Common myeloid progenitor, CD34-positive (primary cell): ENCODE measurements at regions not wholly inside any gene's neighbourhood (a gene's known extent, or its start where the extent isn't known, plus 50 kb on each side); places are given as distances from the start of the nearest gene placed in this dataset.
"Not testable (repeated sequence)": the region's sequence is repeated elsewhere in the genome, so short reads cannot be mapped to it uniquely, and the experiment has no call there.

Source experiments
- CTCF ChIA-PET: fragments of 350-600 bp; sonication (Branson Sonifier 250); formaldehyde crosslinking; loops from one replicate; lab custom pipeline; 2021; ENCODE audit warnings: antibody characterized with exemption; lab: Charles Lee
- POLR2A ChIA-PET: fragments of 350-600 bp; sonication (Branson Sonifier 250); formaldehyde crosslinking; loops from one replicate; lab custom pipeline; 2021; ENCODE audit warnings: antibody characterized with exemption; lab: Charles Lee
- DNase-seq, 3 donors: peaks; one replicate each; pipeline versions ENCODE4 v3.0.0 to v3.0.0-alpha.2; 2013
- H3K27ac ChIP-seq, 2 experiments: 1 replicate in 1 of 2; 2 replicates in 1 of 2; pipeline ENCODE4 v1.7.0; 2013; ENCODE audit warnings: inconsistent platforms in 2 of 2, low read length in 2 of 2, mild to moderate bottlenecking in 2 of 2, low read depth in 1 of 2, moderate library complexity in 1 of 2; ENCODE audit not compliant: severe bottlenecking in 2 of 2, insufficient read depth in 1 of 2, poor library complexity in 1 of 2
- H3K27me3 ChIP-seq, 5 experiments: replicated peaks in 2 of 5; 1 replicate in 3 of 5; 2 replicates in 2 of 5; pipeline versions ENCODE4 v1.6.1 to v1.7.0; 2013; ENCODE audit warnings: low read length in 4 of 5, mild to moderate bottlenecking in 2 of 5, moderate library complexity in 2 of 5, inconsistent platforms in 1 of 5; ENCODE audit not compliant: insufficient read depth in 5 of 5, control insufficient read depth in 4 of 5
- H3K36me3 ChIP-seq, 4 experiments: 1 replicate in 2 of 4; 2 replicates in 2 of 4; pipeline versions ENCODE4 v1.6.1 to v1.7.0; 2013; ENCODE audit warnings: low read length in 3 of 4, control low read depth in 1 of 4, mild to moderate bottlenecking in 1 of 4; ENCODE audit not compliant: control insufficient read depth in 4 of 4, insufficient read depth in 4 of 4
- H3K4me1 ChIP-seq, 4 experiments: 1 replicate in 3 of 4; 2 replicates in 1 of 4; pipeline versions ENCODE4 v1.6.1 to v1.7.1; 2013; ENCODE audit warnings: low read length in 3 of 4, mild to moderate bottlenecking in 3 of 4, control low read depth in 1 of 4, inconsistent platforms in 1 of 4, moderate library complexity in 1 of 4; ENCODE audit not compliant: control insufficient read depth in 4 of 4, insufficient read depth in 4 of 4; ENCODE audit errors: control extremely low read depth in 1 of 4
- H3K4me3 ChIP-seq, 7 experiments: 1 replicate in 4 of 7; 2 replicates in 3 of 7; pipeline versions ENCODE4 v1.5.1 to v1.7.0; 2013; ENCODE audit warnings: mild to moderate bottlenecking in 7 of 7, low read length in 6 of 7, moderate library complexity in 6 of 7, inconsistent platforms in 2 of 7, low read depth in 2 of 7, control low read depth in 1 of 7; ENCODE audit not compliant: insufficient read depth in 4 of 7, control insufficient read depth in 1 of 7; ENCODE audit errors: extremely low read depth in 1 of 7
- H3K9me3 ChIP-seq, 5 experiments: 1 replicate in 4 of 5; 2 replicates in 1 of 5; pipeline versions ENCODE4 v1.6.1 to v1.7.1; 2013; ENCODE audit warnings: low read length in 4 of 5, mild to moderate bottlenecking in 2 of 5, inconsistent platforms in 1 of 5, low read depth in 1 of 5, moderate library complexity in 1 of 5; ENCODE audit not compliant: control insufficient read depth in 4 of 5, insufficient read depth in 2 of 5; ENCODE audit errors: control extremely low read depth in 1 of 5
- WGBS: methylation state at CpG from one replicate; pipeline ENCODE4 v1.1.5; 2013; ENCODE audit not compliant: insufficient coverage; 5-methylcytosine and 5-hydroxymethylcytosine counted together

DNA sequence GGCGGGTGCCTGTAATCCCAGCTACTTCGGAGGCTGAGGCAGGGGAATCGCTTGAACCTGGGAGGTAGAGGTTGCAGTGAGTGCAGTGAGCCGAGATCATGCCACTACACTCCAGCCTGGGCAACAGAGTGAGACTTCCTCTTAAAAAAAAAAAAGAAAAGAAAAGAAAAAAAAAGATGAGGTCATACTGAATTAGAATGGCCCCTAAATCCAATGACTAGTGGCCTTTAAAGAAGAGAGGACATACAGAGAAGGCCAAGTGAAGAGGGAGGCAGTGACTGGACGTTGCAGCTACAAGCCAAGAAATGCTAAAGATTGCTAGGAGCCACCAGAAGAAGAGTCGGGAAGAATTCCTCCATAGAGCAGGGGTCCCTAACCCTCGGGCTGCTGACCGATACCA is 76.9 kb upstream of the TIAM1 start:
- WGBS: 98% methylated on average over 5 of the region's 8 CpGs
- Histone ChIP-seq H3K4me1 (no peaks in the 10 kb centered on the region), H3K9me3 (no peaks in the 10 kb centered on the region), H3K27me3 (no peaks in the 10 kb centered on the region), H3K36me3 (no peaks in the 10 kb centered on the region), H3K4me3 (no peak overlapping the region), H3K27ac (no peak overlapping the region)
- DNase-seq: no peak
- ChIA-PET CTCF (interaction anchor here (1.0 kb wide), 1 partner anchor 159 kb away, joined by 3 read pairs; no protein-coding TSS in a partner anchor), POLR2A (no interaction called here)

DNA sequence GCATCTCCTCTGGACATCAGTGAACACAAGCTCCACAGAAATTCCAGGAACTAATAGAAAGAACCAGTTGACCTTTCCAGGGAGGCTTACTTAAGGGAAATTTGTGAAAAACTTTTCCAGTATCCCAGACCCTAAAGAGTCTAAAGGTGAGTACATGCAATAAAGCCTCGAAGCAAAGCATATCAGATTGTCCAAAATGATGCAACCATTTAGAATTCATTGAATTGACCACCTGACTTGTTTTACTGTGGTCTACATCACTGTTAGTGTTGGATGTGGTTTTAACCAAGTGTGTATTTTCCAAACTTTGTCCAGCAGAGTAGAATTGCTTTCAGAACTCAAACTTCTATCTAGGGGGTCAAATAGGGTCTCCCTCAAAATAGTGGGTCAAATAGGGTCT is 76.3 kb upstream of the TIAM1 start:
- no peak overlapping the region for H3K27ac ChIP-seq
- H3K4me3 ChIP-seq: no peak overlapping the region
- no peaks in the 10 kb centered on the region for H3K4me1 ChIP-seq
- no peaks in the 10 kb centered on the region for H3K36me3 ChIP-seq
- 100% methylated on average over 1 of the region's 1 CpG for WGBS
- CTCF ChIA-PET: no interaction called here
- DNase-seq: no peak
- POLR2A ChIA-PET: no interaction called here
- no peaks in the 10 kb centered on the region for H3K27me3 ChIP-seq
- H3K9me3 ChIP-seq: no peaks in the 10 kb centered on the region

DNA sequence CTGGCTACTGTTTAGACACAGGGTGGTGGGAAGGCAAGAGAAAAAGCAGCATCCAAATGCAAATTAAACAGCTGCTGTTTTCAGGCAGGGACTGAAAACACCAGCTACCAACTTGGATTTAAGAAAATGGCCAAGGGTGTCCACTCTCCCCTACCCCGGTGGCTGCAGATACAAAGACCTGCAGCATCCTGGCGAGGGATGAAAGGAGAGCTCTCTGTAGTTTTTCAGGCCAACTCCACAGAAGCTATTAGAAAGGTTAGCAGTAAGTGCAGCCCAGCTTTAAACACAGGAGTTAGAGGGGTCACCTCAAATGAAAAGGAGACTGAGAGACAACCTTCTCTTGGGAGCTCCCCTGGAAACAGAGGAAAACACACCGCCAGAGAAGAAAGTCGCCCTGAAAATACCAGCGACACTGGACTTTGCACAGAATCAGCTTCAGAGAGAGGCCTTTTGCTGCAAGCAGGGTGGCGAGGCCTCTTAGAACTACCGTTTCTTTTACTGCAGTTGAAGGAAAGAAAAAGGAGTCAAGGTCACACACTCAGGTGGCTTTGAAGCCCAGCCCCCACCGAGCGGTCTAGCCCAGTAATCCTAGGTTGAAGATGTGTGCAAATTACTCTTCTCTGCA is 74.4 kb upstream of the TIAM1 start:
- no peak for DNase-seq
- Histone ChIP-seq H3K9me3 (no peaks in the 10 kb centered on the region), H3K4me1 (no peaks in the 10 kb centered on the region), H3K36me3 (no peaks in the 10 kb centered on the region), H3K27me3 (no peaks in the 10 kb centered on the region), H3K4me3 (no peak overlapping the region), H3K27ac (no peak overlapping the region)
- CTCF ChIA-PET: interaction anchor here (0.6 to 0.9 kb wide), 2 partner anchors 15 to 268 kb away, joined by 3 read pairs; no protein-coding TSS in a partner anchor
- POLR2A ChIA-PET: no interaction called here
- 96% methylated on average over 7 of the region's 9 CpGs for WGBS

DNA sequence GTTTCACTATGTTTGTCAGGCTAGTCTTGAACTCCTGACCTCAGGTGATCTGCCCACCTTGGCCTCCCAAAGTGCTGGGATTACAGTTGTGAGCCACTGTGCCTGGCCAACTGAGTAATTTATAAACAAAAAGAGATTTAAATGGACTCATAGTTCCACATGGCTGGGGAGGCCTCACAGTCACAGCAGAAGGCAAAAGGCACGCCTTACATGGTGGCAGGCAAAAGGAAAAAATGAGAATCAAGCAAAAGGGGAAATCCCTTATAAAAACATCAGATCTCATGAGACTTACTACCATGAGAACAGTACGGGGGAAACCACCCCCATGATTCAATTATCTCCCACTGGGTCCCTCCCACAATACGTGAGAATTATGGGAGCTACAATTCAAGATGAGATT is 73.2 kb upstream of the TIAM1 start:
- H3K9me3 ChIP-seq, H3K4me3 ChIP-seq, H3K27ac ChIP-seq, CTCF ChIA-PET, POLR2A ChIA-PET, DNase-seq, H3K27me3 ChIP-seq, H3K4me1 ChIP-seq, H3K36me3 ChIP-seq: not testable (repeated sequence)
- no CpG with 5 or more reads among the region's 3 CpGs for WGBS

- Histone ChIP-seq H3K9me3 (no peaks in the 10 kb centered on the region), H3K27ac (no peak overlapping the region), H3K4me3 (no peak overlapping the region), H3K27me3 (no peaks in the 10 kb centered on the region), H3K36me3 (no peaks in the 10 kb centered on the region), H3K4me1 (no peaks in the 10 kb centered on the region)
- ChIA-PET POLR2A (no interaction called here), CTCF (no interaction called here)
- WGBS: 90% methylated on average over 2 of the region's 2 CpGs
- DNase-seq: no peak
Measured at GRCh38 chr21:31416465-31416864, 72.4 kb upstream of the TIAM1 start.

GRCh38 chr21:31414263-31415000 is 70.4 kb upstream of the TIAM1 start:
- DNase-seq: no peak
- H3K4me1 ChIP-seq: peaks cover 0 to 16% (median 6%) of the 10 kb centered on the region in 4 experiments
- CTCF ChIA-PET: interaction anchor here (1.6 kb wide), 1 partner anchor 24 kb away, joined by 4 read pairs; no protein-coding TSS in a partner anchor
- no peaks in the 10 kb centered on the region for H3K9me3 ChIP-seq
- H3K36me3 ChIP-seq: no peaks in the 10 kb centered on the region
- 100% methylated on average over 10 of the region's 12 CpGs for WGBS
- POLR2A ChIA-PET: no interaction called here
- H3K4me3 ChIP-seq: no peak overlapping the region
- H3K27ac ChIP-seq: no peak overlapping the region
- H3K27me3 ChIP-seq: no peaks in the 10 kb centered on the region

DNA sequence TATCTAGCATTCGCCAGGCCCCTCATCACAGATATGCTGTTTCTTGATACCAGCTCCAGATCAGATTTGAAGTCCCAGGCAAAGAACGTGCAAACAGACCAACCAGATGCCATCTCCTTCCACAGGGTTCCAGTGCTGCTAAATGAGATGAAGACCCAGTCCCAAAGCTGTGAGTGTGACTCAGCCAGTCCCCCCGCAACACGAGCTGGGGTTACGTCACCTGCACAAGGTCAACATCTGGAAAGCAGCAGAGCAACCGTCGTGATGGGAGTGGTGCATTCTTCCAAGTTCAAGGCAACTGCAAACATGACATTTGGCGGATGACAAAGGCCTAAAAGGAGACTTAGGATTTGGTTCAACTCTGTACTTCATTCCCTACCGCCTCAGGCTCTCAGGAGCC is 69.6 kb upstream of the TIAM1 start:
- peaks cover 0 to 18% (median 6%) of the 10 kb centered on the region in 4 experiments for H3K4me1 ChIP-seq
- no peaks in the 10 kb centered on the region for H3K9me3 ChIP-seq
- 89% methylated on average over 7 of the region's 9 CpGs for WGBS
- DNase-seq: no peak
- no peaks in the 10 kb centered on the region for H3K27me3 ChIP-seq
- H3K4me3 ChIP-seq: no peak overlapping the region
- H3K36me3 ChIP-seq: no peaks in the 10 kb centered on the region
- ChIA-PET POLR2A (no interaction called here), CTCF (no interaction called here)
- no peak overlapping the region for H3K27ac ChIP-seq
